H1 (cell line): ENCODE measurements at regions not wholly inside any gene's neighbourhood (a gene's known extent, or its start where the extent isn't known, plus 50 kb on each side); places are given as distances from the start of the nearest gene placed in this dataset.
"Not testable (repeated sequence)": the region's sequence is repeated elsewhere in the genome, so short reads cannot be mapped to it uniquely, and the experiment has no call there.

Source experiments
- CTCF ChIA-PET: fragments of 300-600 bp; sonication (Branson Sonifier 250); formaldehyde crosslinking; loops from one replicate; lab custom pipeline; 2021; ENCODE audit not compliant: partially characterized antibody; lab: Charles Lee
- POLR2A ChIA-PET: fragments of 300-600 bp; sonication (Branson Sonifier 250); formaldehyde crosslinking; loops from one replicate; lab custom pipeline; 2021; ENCODE audit warnings: inconsistent platforms; ENCODE audit not compliant: partially characterized antibody; lab: Charles Lee
- DNase-seq, 2 experiments: peaks; one replicate each; pipeline versions ENCODE4 v3.0.0 to v3.0.0-alpha.2; 2010 to 2022; ENCODE audit warnings: low spot score in 2 of 2, low read depth in 1 of 2, mixed read lengths in 1 of 2
- FAIRE-seq: peaks from 2 replicates; lab custom pipeline; 2011; peaks lifted over from hg19 to GRCh38; lab: Jason Lieb, UNC
- H2AFZ ChIP-seq: 2 replicates; pipeline ENCODE4 v1.8.1; 2012; ENCODE audit warnings: low read length, inconsistent platforms
- H2AK5ac ChIP-seq: 2 replicates; pipeline ENCODE4 v1.6.1; 2013; ENCODE audit warnings: low read depth, low read length
- H2BK120ac ChIP-seq: replicated peaks from 2 replicates; pipeline ENCODE3; 2013; ENCODE audit warnings: low read depth, low read length, inconsistent platforms
- H2BK12ac ChIP-seq: 2 replicates; pipeline ENCODE4 v1.6.1; 2013; ENCODE audit warnings: low read depth, low read length
- H2BK15ac ChIP-seq: 2 replicates; pipeline ENCODE4 v1.6.1; 2013; ENCODE audit warnings: low read length
- H2BK20ac ChIP-seq: 2 replicates; pipeline ENCODE4 v1.6.1; 2013; ENCODE audit warnings: low read length
- H2BK5ac ChIP-seq: 2 replicates; pipeline ENCODE4 v1.6.1; 2013; ENCODE audit warnings: low read depth, low read length
- H3K14ac ChIP-seq: 2 replicates; pipeline ENCODE4 v1.6.1; 2013; ENCODE audit warnings: inconsistent platforms; ENCODE audit not compliant: insufficient read length
- H3K18ac ChIP-seq: 2 replicates; pipeline ENCODE4 v1.6.1; 2013; ENCODE audit warnings: low read length; ENCODE audit errors: extremely low read depth
- H3K23ac ChIP-seq: 2 replicates; pipeline ENCODE4 v1.6.1; 2013; ENCODE audit warnings: inconsistent platforms; ENCODE audit not compliant: insufficient read length
- H3K23me2 ChIP-seq: 2 replicates; pipeline ENCODE4 v1.6.1; 2013; ENCODE audit warnings: low read depth, low read length
- H3K27ac ChIP-seq: 2 replicates; pipeline ENCODE4 v1.6.1; 2011; ENCODE audit warnings: low read depth, low read length, inconsistent platforms
- H3K27me3 ChIP-seq, 4 experiments: replicated peaks in 1 of 4; 1 replicate in 1 of 4; 2 replicates in 3 of 4; pipeline versions ENCODE4 v1.6.1 to v1.8.1; 2011 to 2013; ENCODE audit warnings: low read length in 3 of 4, mild to moderate bottlenecking in 3 of 4, inconsistent platforms in 2 of 4, mixed read lengths in 2 of 4, moderate library complexity in 1 of 4; ENCODE audit not compliant: control insufficient read depth in 3 of 4, insufficient read depth in 3 of 4; ENCODE audit errors: extremely low read depth in 1 of 4
- H3K36me3 ChIP-seq, 4 experiments: 2 replicates each; pipeline versions ENCODE4 v1.6.1 to v1.8.1; 2011 to 2013; ENCODE audit warnings: mild to moderate bottlenecking in 4 of 4, low read length in 3 of 4, moderate library complexity in 2 of 4, control low read depth in 1 of 4, inconsistent platforms in 1 of 4; ENCODE audit not compliant: insufficient read depth in 4 of 4, control insufficient read depth in 2 of 4
- H3K4ac ChIP-seq: replicated peaks from 2 replicates; pipeline ENCODE3; 2013; ENCODE audit warnings: low read length, low read depth, mixed read lengths, inconsistent platforms; ENCODE audit not compliant: insufficient read length
- H3K4me1 ChIP-seq, 4 experiments: replicated peaks in 1 of 4; 1 replicate in 1 of 4; 2 replicates in 3 of 4; pipeline versions ENCODE4 v1.6.1 to v1.8.1; 2011 to 2013; ENCODE audit warnings: low read length in 3 of 4, inconsistent platforms in 2 of 4, mixed read lengths in 1 of 4; ENCODE audit not compliant: insufficient read depth in 4 of 4, control insufficient read depth in 3 of 4
- H3K4me2 ChIP-seq, 2 experiments: 2 replicates each; pipeline versions ENCODE4 v1.6.1 to v1.8.1; 2011 to 2013; ENCODE audit warnings: low read depth in 2 of 2, low read length in 2 of 2, control low read depth in 1 of 2, inconsistent platforms in 1 of 2, mild to moderate bottlenecking in 1 of 2; ENCODE audit not compliant: insufficient read depth in 1 of 2
- H3K4me3 ChIP-seq, 4 experiments: fragments of 200-600, 300-600 bp in 1 of 4; sonication (generic), shearing (Covaris generic), sonication (Bioruptor Twin) in 1 of 4; 2 replicates each; pipeline versions ENCODE4 v1.5.1 to v1.8.1; 2011 to 2016; ENCODE audit warnings: low read length in 4 of 4, low read depth in 3 of 4, control low read depth in 2 of 4, inconsistent platforms in 2 of 4, mild to moderate bottlenecking in 2 of 4, mixed read lengths in 1 of 4, moderate library complexity in 1 of 4; ENCODE audit not compliant: insufficient read depth in 2 of 4; ENCODE audit errors: extremely low read depth in 1 of 4
- H3K56ac ChIP-seq: replicated peaks from 2 replicates; pipeline ENCODE3; 2013; ENCODE audit warnings: low read depth, mild to moderate bottlenecking, mixed read lengths, low read length, inconsistent platforms; ENCODE audit not compliant: insufficient read length
- H3K79me1 ChIP-seq: 2 replicates; pipeline ENCODE4 v1.6.1; 2013; ENCODE audit warnings: low read depth, low read length, control low read depth
- H3K79me2 ChIP-seq, 2 experiments: 2 replicates each; pipeline versions ENCODE4 v1.6.1 to v1.8.1; 2012 to 2013; ENCODE audit warnings: low read length in 2 of 2, mild to moderate bottlenecking in 2 of 2, inconsistent platforms in 1 of 2; ENCODE audit not compliant: insufficient read depth in 2 of 2, control insufficient read depth in 1 of 2
- H3K9ac ChIP-seq, 4 experiments: replicated peaks in 1 of 4; 1 replicate in 1 of 4; 2 replicates in 3 of 4; pipeline versions ENCODE4 v1.6.1 to v1.8.1; 2011 to 2013; ENCODE audit warnings: low read depth in 3 of 4, low read length in 3 of 4, control low read depth in 2 of 4, mild to moderate bottlenecking in 2 of 4, moderate library complexity in 2 of 4, inconsistent platforms in 1 of 4; ENCODE audit errors: extremely low read depth in 1 of 4
- H3K9me3 ChIP-seq, 2 experiments: 2 replicates each; pipeline versions ENCODE4 v1.6.1 to v1.8.1; 2012 to 2013; ENCODE audit warnings: mild to moderate bottlenecking in 2 of 2, moderate library complexity in 2 of 2, control low read depth in 1 of 2, inconsistent platforms in 1 of 2, low read depth in 1 of 2, low read length in 1 of 2, mixed read lengths in 1 of 2; ENCODE audit not compliant: insufficient read depth in 2 of 2
- H4K20me1 ChIP-seq, 2 experiments: replicated peaks in 1 of 2; 2 replicates each; pipeline versions ENCODE3 to v1.8.1; 2011 to 2013; ENCODE audit warnings: inconsistent platforms in 2 of 2, low read length in 2 of 2, mild to moderate bottlenecking in 1 of 2; ENCODE audit not compliant: insufficient read depth in 2 of 2, control insufficient read depth in 1 of 2
- H4K5ac ChIP-seq: 2 replicates; pipeline ENCODE4 v1.6.1; 2013; ENCODE audit warnings: low read length, low read depth, mixed read lengths, inconsistent platforms; ENCODE audit not compliant: insufficient read length
- H4K8ac ChIP-seq: 2 replicates; pipeline ENCODE4 v1.8.0; 2013; ENCODE audit warnings: mild to moderate bottlenecking, moderate library complexity, low read length, inconsistent platforms; ENCODE audit not compliant: insufficient read depth; ENCODE audit errors: extremely low read depth
- H4K91ac ChIP-seq: replicated peaks from 2 replicates; pipeline ENCODE3; 2013; ENCODE audit warnings: low read length, mixed read lengths, inconsistent platforms; ENCODE audit not compliant: insufficient read length
- WGBS, 2 experiments: shearing (Covaris generic) in 1 of 2; methylation state at CpG; one replicate each; pipeline versions ENCODE4 v1.1.6 to v1.1.7; 2013 to 2015; ENCODE audit warnings: low lambda C conversion rate in 2 of 2, mixed read lengths in 2 of 2, inconsistent platforms in 1 of 2, low coverage in 1 of 2, missing lambda C conversion rate in 1 of 2; ENCODE audit not compliant: insufficient replicate concordance in 2 of 2, insufficient coverage in 1 of 2, insufficient read length in 1 of 2; ENCODE audit errors: extremely low coverage in 1 of 2, missing lambda C conversion rate in 1 of 2; 5-methylcytosine and 5-hydroxymethylcytosine counted together

DNA sequence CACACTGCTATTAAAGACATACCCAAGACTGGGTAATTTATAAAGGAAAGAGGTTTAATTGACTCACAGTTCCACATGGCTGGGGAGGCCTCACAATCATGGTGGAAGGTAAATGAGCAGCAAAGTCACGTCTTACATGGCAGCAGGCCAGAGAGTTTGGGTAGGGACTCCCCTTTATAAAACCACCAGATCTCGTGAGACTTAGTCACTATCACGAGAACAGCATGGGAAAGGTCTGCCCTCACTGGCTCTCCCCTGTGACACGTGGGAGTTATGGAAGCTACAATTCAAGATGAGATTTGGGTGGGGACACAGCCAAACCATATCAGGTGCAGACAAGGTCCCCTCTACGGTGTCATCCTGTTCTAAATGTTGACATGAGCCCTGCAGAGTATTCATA lies 332.5 kb downstream of the QKI start:
- WGBS, 2 experiments, result 80% methylated on average over 5 of the region's 5 CpGs; no CpG with 5 or more reads in 1 of the 2 experiments
- H4K91ac ChIP-seq, H3K23ac ChIP-seq, H2BK15ac ChIP-seq, H2BK12ac ChIP-seq, H2BK5ac ChIP-seq, H3K4me3 ChIP-seq, H2AK5ac ChIP-seq, H4K20me1 ChIP-seq, H3K4me2 ChIP-seq, H3K4ac ChIP-seq, H3K56ac ChIP-seq, DNase-seq, FAIRE-seq, H2BK120ac ChIP-seq, H4K8ac ChIP-seq, CTCF ChIA-PET, H2AFZ ChIP-seq, H3K27me3 ChIP-seq, H2BK20ac ChIP-seq, H3K36me3 ChIP-seq, H3K4me1 ChIP-seq, H3K79me1 ChIP-seq, H3K23me2 ChIP-seq, H3K18ac ChIP-seq, H4K5ac ChIP-seq, H3K9me3 ChIP-seq, H3K14ac ChIP-seq, H3K9ac ChIP-seq, H3K79me2 ChIP-seq, POLR2A ChIA-PET, H3K27ac ChIP-seq: not testable (repeated sequence)
